B cell (primary cell): ENCODE measurements at regions not wholly inside any gene's neighbourhood (a gene's known extent, or its start where the extent isn't known, plus 50 kb on each side); places are given as distances from the start of the nearest gene placed in this dataset.

Source experiments
- ATAC-seq: fragments of 200-7000 bp; cut with Tn5 transposase; one replicate; pipeline ENCODE4 v1.10.0; 2021; ENCODE audit warnings: low read depth, mild to moderate bottlenecking, moderate number of reproducible peaks, moderate library complexity
- CTCF ChIA-PET: fragments of 350-600 bp; sonication (Branson Sonifier 250); formaldehyde crosslinking; loops from one replicate; lab custom pipeline; 2021; ENCODE audit warnings: antibody characterized with exemption, inconsistent platforms; lab: Charles Lee
- POLR2A ChIA-PET: fragments of 350-600 bp; sonication (Branson Sonifier 250); formaldehyde crosslinking; loops from one replicate; lab custom pipeline; 2021; ENCODE audit warnings: antibody characterized with exemption; lab: Charles Lee
- DNase-seq: peaks from one replicate; pipeline ENCODE4 v3.0.0; 2013
- H2AFZ ChIP-seq: 2 replicates; pipeline ENCODE4 v1.6.1; 2012; ENCODE audit warnings: mild to moderate bottlenecking, low read depth, low read length; ENCODE audit not compliant: insufficient read depth, poor library complexity, severe bottlenecking
- H3K27ac ChIP-seq, 2 donors: 1 replicate in 1 of 2; 2 replicates in 1 of 2; pipeline ENCODE4 v1.5.1; 2012 to 2013; ENCODE audit warnings: low read length in 2 of 2, mild to moderate bottlenecking in 2 of 2, moderate library complexity in 1 of 2
- H3K27me3 ChIP-seq, 4 experiments: fragments of 200-600 bp in 1 of 4; sonication (generic) in 1 of 4; replicated peaks in 1 of 4; 1 replicate in 2 of 4; 2 replicates in 2 of 4; pipeline versions ENCODE4 v1.6.1 to v1.7.0; 2013 to 2016; ENCODE audit warnings: low read length in 3 of 4, mild to moderate bottlenecking in 2 of 4, mixed read lengths in 1 of 4, moderate library complexity in 1 of 4; ENCODE audit not compliant: insufficient read depth in 4 of 4, control insufficient read depth in 3 of 4; ENCODE audit errors: control extremely low read depth in 1 of 4
- H3K36me3 ChIP-seq, 2 experiments: replicated peaks in 1 of 2; 1 replicate in 1 of 2; 2 replicates in 1 of 2; pipeline versions ENCODE4 v1.6.1 to v1.7.1; 2013; ENCODE audit warnings: low read length in 1 of 2; ENCODE audit not compliant: insufficient read depth in 2 of 2, control insufficient read depth in 1 of 2; ENCODE audit errors: control extremely low read depth in 1 of 2, extremely low read depth in 1 of 2
- H3K4me1 ChIP-seq, 2 donors: fragments of 200-600 bp in 1 of 2; sonication (generic) in 1 of 2; 1 replicate in 1 of 2; 2 replicates in 1 of 2; pipeline versions ENCODE4 v1.5.1 to v1.6.1; 2013 to 2017; ENCODE audit warnings: low read length in 2 of 2; ENCODE audit not compliant: control insufficient read depth in 2 of 2, insufficient read depth in 2 of 2
- H3K4me2 ChIP-seq: replicated peaks from 2 replicates; pipeline ENCODE3; 2012; ENCODE audit warnings: mild to moderate bottlenecking, low read depth, low read length; ENCODE audit not compliant: poor library complexity, severe bottlenecking
- H3K4me3 ChIP-seq, 5 experiments: fragments of 200-600 bp in 1 of 5; sonication (generic) in 1 of 5; 1 replicate in 3 of 5; 2 replicates in 2 of 5; pipeline versions ENCODE4 v1.5.1 to v1.7.0; 2011 to 2016; ENCODE audit warnings: low read length in 4 of 5, mild to moderate bottlenecking in 4 of 5, low read depth in 2 of 5, control low read depth in 1 of 5, moderate library complexity in 1 of 5; ENCODE audit not compliant: insufficient read depth in 1 of 5; ENCODE audit errors: control extremely low read depth in 1 of 5, extremely low read depth in 1 of 5
- H3K79me2 ChIP-seq: fragments of 200-600 bp; sonication (generic); one replicate; pipeline ENCODE4 v1.6.0; 2016; ENCODE audit warnings: low read length; ENCODE audit not compliant: control insufficient read depth, insufficient read depth
- H3K9ac ChIP-seq: fragments of 200-600 bp; sonication (generic); 2 replicates; pipeline ENCODE4 v1.6.1; 2017; ENCODE audit warnings: mild to moderate bottlenecking, low read length, moderate library complexity
- H3K9me3 ChIP-seq, 3 donors: one replicate each; pipeline versions ENCODE4 v1.6.1 to v1.7.1; 2013; ENCODE audit warnings: low read length in 2 of 3; ENCODE audit not compliant: control insufficient read depth in 2 of 3, insufficient read depth in 1 of 3; ENCODE audit errors: control extremely low read depth in 1 of 3
- H4K20me1 ChIP-seq: 2 replicates; pipeline ENCODE4 v1.6.0; 2012; ENCODE audit warnings: mild to moderate bottlenecking, low read length; ENCODE audit not compliant: insufficient read depth, control insufficient read depth, poor library complexity, severe bottlenecking
- H3K27ac Mint-ChIP-seq: one replicate; pipeline ENCODE4 v1.8.0; 2021; ENCODE audit warnings: mixed read lengths
- H3K27me3 Mint-ChIP-seq: one replicate; pipeline ENCODE4 v1.8.0; 2021; ENCODE audit warnings: mixed read lengths
- H3K4me1 Mint-ChIP-seq: one replicate; pipeline ENCODE4 v1.8.0; 2021; ENCODE audit warnings: mixed read lengths
- H3K4me3 Mint-ChIP-seq: one replicate; pipeline ENCODE4 v1.8.0; 2021; ENCODE audit warnings: mixed read lengths
- H3K9me3 Mint-ChIP-seq: one replicate; pipeline ENCODE4 v1.8.0; 2022; ENCODE audit warnings: mixed read lengths; ENCODE audit not compliant: insufficient read depth
- EZH2 ChIP-seq: IDR thresholded peaks from 2 replicates; pipeline ENCODE4 v1.6.1; 2012; ENCODE audit warnings: borderline replicate concordance, low read depth, mild to moderate bottlenecking, moderate library complexity, low read length; ENCODE audit not compliant: insufficient read depth, poor library complexity, severe bottlenecking
- WGBS: methylation state at CpG from one replicate; pipeline ENCODE4 v1.1.5; 2013; ENCODE audit warnings: missing lambda C conversion rate; ENCODE audit not compliant: insufficient coverage; 5-methylcytosine and 5-hydroxymethylcytosine counted together
- intact Hi-C: fragments of 100-400 bp; cut with micrococcal nuclease; formaldehyde crosslinking; loops from one replicate; pipeline ENCODE4 v1.10.0; 2022
- TF ChIP-seq, protein P1 (sequence below): fragments of 200-600 bp; IDR thresholded peaks from one replicate; pipeline ENCODE4 v1.8.0; 2022; ENCODE audit warnings: antibody characterized with exemption, mild to moderate bottlenecking

- Histone ChIP-seq H3K4me3 (no peak overlapping the region), H3K27me3 (no peaks in the 10 kb centered on the region), H3K27ac (no peak overlapping the region), H3K79me2 (no peaks in the 10 kb centered on the region), H3K9ac (no peak overlapping the region), H3K4me2 (no peak overlapping the region), H3K36me3 (no peaks in the 10 kb centered on the region), H4K20me1 (no peaks in the 10 kb centered on the region), H3K4me1 (no peaks in the 10 kb centered on the region), H2AFZ (no peak overlapping the region), H3K9me3 (peaks cover 0 to 2% (median 1%) of the 10 kb centered on the region in 3 donors)
- Mint-ChIP-seq H3K4me1 (no peaks in the 10 kb centered on the region), H3K27me3 (no peaks in the 10 kb centered on the region), H3K27ac (no peak overlapping the region), H3K9me3 (peaks cover 5% of the 10 kb centered on the region), H3K4me3 (no peak overlapping the region)
- DNase-seq: no peak
- WGBS: 88% methylated on average over 3 of the region's 3 CpGs
- no peak for TF ChIP-seq EZH2
- TF ChIP-seq, protein P1, sequence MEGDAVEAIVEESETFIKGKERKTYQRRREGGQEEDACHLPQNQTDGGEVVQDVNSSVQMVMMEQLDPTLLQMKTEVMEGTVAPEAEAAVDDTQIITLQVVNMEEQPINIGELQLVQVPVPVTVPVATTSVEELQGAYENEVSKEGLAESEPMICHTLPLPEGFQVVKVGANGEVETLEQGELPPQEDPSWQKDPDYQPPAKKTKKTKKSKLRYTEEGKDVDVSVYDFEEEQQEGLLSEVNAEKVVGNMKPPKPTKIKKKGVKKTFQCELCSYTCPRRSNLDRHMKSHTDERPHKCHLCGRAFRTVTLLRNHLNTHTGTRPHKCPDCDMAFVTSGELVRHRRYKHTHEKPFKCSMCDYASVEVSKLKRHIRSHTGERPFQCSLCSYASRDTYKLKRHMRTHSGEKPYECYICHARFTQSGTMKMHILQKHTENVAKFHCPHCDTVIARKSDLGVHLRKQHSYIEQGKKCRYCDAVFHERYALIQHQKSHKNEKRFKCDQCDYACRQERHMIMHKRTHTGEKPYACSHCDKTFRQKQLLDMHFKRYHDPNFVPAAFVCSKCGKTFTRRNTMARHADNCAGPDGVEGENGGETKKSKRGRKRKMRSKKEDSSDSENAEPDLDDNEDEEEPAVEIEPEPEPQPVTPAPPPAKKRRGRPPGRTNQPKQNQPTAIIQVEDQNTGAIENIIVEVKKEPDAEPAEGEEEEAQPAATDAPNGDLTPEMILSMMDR: no peak
- intact Hi-C loops: no loop called here
- CTCF ChIA-PET: no interaction called here
- ATAC-seq: no peak
- POLR2A ChIA-PET: no interaction called here
Measured at GRCh38 chr13:64333888-64334287, 2896.2 kb downstream of the PCDH9 start.

DNA sequence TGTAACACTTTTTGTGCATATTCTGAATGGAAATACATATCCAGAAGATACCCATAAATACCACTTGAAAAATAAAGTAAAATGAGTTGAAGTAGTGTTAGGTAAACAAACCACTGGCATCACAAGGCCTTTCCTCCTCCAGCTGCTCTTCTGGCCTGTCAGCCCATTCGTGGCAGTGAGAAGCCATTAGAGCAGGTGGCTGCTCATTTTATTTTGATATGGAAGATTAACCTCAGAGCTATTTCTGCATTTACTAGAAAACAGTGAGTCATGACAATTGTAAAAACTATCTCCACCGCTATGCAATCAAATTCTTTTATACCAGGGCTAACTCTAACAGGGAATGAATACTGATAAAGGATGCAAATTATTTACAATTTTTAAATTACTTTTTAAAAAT is 2898.1 kb downstream of the PCDH9 start:
- no CpG with 5 or more reads among the region's 2 CpGs for WGBS
- Histone ChIP-seq H3K4me2 (no peak overlapping the region), H3K27ac (no peak overlapping the region), H4K20me1 (no peaks in the 10 kb centered on the region), H3K9me3 (peaks cover 0 to 2% (median 1%) of the 10 kb centered on the region in 3 donors), H3K27me3 (no peaks in the 10 kb centered on the region), H3K9ac (no peak overlapping the region), H3K79me2 (no peaks in the 10 kb centered on the region), H3K4me3 (no peak overlapping the region), H3K4me1 (no peaks in the 10 kb centered on the region), H2AFZ (no peak overlapping the region), H3K36me3 (no peaks in the 10 kb centered on the region)
- intact Hi-C loops: no loop called here
- CTCF ChIA-PET: no interaction called here
- DNase-seq (no peak), ATAC-seq (no peak)
- no peak overlapping the region for H3K4me3 Mint-ChIP-seq
- H3K9me3 Mint-ChIP-seq: peaks cover 5% of the 10 kb centered on the region
- no peak for TF ChIP-seq EZH2
- TF ChIP-seq, protein P1: no peak
- H3K4me1 Mint-ChIP-seq: no peaks in the 10 kb centered on the region
- no peak overlapping the region for H3K27ac Mint-ChIP-seq
- POLR2A ChIA-PET: no interaction called here
- H3K27me3 Mint-ChIP-seq: no peaks in the 10 kb centered on the region
